PC-9 (cell line): ENCODE measurements at regions not wholly inside any gene's neighbourhood (a gene's known extent, or its start where the extent isn't known, plus 50 kb on each side); places are given as distances from the start of the nearest gene placed in this dataset.
A peak's percentile ranks its signal among the peaks of the same experiment; 100 is the strongest.

ENCODE experiments used
- BruUV-seq: library from RNA; stranded (reverse); fragments of 400-500 nt; replicated peaks from 2 replicates; lab custom pipeline; 2021; lab: Mats Ljungman, UMichigan
- CTCF ChIA-PET: fragments of 300-600 bp; sonication (Branson Sonifier 250); formaldehyde crosslinking; loops from one replicate; lab custom pipeline; 2022; ENCODE audit warnings: antibody characterized with exemption; lab: Charles Lee
- POLR2A ChIA-PET: fragments of 300-600 bp; sonication (Branson Sonifier 250); formaldehyde crosslinking; loops from one replicate; lab custom pipeline; 2022; ENCODE audit warnings: antibody characterized with exemption; ENCODE audit not compliant: unreplicated experiment; lab: Charles Lee
- DNase-seq, 2 experiments: peaks; one replicate each; pipeline versions ENCODE4 v3.0.0 to v3.0.0-alpha.2; 2015 to 2022; ENCODE audit warnings: mixed read lengths in 1 of 2
- H2AFZ ChIP-seq: fragments of 200-600 bp; sonication (generic); 2 replicates; pipeline ENCODE4 v1.8.1; 2017; ENCODE audit warnings: antibody characterized with exemption
- H3F3A ChIP-seq: fragments of 200-600 bp; sonication (generic); 2 replicates; pipeline ENCODE4 v1.8.1; 2017; ENCODE audit warnings: antibody characterized with exemption, mild to moderate bottlenecking, low read depth; ENCODE audit not compliant: insufficient read depth
- H3K27ac ChIP-seq: fragments of 200-600 bp; sonication (generic); 2 replicates; pipeline ENCODE4 v1.6.1; 2016; ENCODE audit warnings: mixed run types
- H3K27me3 ChIP-seq: fragments of 200-600 bp; sonication (generic); 2 replicates; pipeline ENCODE4 v1.6.1; 2016; ENCODE audit warnings: low read depth, mixed run types; ENCODE audit not compliant: insufficient read depth
- H3K36me3 ChIP-seq: fragments of 200-600 bp; sonication (generic); 2 replicates; pipeline ENCODE4 v1.6.1; 2016; ENCODE audit warnings: low read depth, mixed run types
- H3K4me1 ChIP-seq: fragments of 200-600 bp; sonication (generic); replicated peaks from 2 replicates; pipeline ENCODE4 v1.6.1; 2016; ENCODE audit warnings: mixed run types; ENCODE audit not compliant: insufficient read depth
- H3K4me2 ChIP-seq: fragments of 200-600 bp; sonication (generic); 2 replicates; pipeline ENCODE4 v1.6.1; 2017; ENCODE audit warnings: mixed run types
- H3K4me3 ChIP-seq: fragments of 200-600 bp; sonication (generic); 2 replicates; pipeline ENCODE4 v1.6.1; 2016; ENCODE audit warnings: mixed run types
- H3K79me2 ChIP-seq: fragments of 200-600 bp; sonication (generic); 2 replicates; pipeline ENCODE4 v1.6.1; 2017; ENCODE audit warnings: low read depth, mixed run types
- H3K9me2 ChIP-seq: fragments of 200-600 bp; sonication (generic); 2 replicates; pipeline ENCODE4 v1.8.1; 2017; ENCODE audit warnings: mild to moderate bottlenecking; ENCODE audit not compliant: insufficient read depth
- H3K9me3 ChIP-seq: fragments of 200-600 bp; sonication (generic); 2 replicates; pipeline ENCODE4 v1.8.1; 2016; ENCODE audit warnings: low read depth; ENCODE audit not compliant: insufficient read depth
- H4K20me1 ChIP-seq: fragments of 200-600 bp; sonication (generic); 2 replicates; pipeline ENCODE4 v1.8.1; 2017; ENCODE audit not compliant: insufficient read depth
- CTCF ChIP-seq: fragments of 200-600 bp; sonication (generic); conservative IDR thresholded peaks from 2 replicates; pipeline ENCODE4 v1.6.1; 2017; ENCODE audit warnings: mixed run types, antibody characterized with exemption, mild to moderate bottlenecking, moderate library complexity
- EZH2 ChIP-seq: fragments of 200-600 bp; sonication (generic); IDR thresholded peaks from 2 replicates; pipeline ENCODE4 v1.8.0; 2017; ENCODE audit warnings: antibody characterized with exemption, low read depth
- intact Hi-C: fragments of 100-400 bp; cut with micrococcal nuclease; formaldehyde crosslinking; loops from one replicate; pipeline ENCODE4 v1.10.0; 2022; ENCODE audit not compliant: unreplicated experiment

- intact Hi-C loops: no loop called here
- POLR2A ChIA-PET: no interaction called here
- BruUV-seq: no TSS peak
Measured at GRCh38 chr22:48756146-48757111, 1071.2 kb downstream of the BRD1 start.

GRCh38 chr22:48755059-48755949 lies 1072.4 kb downstream of the BRD1 start:
- intact Hi-C loops: no loop called here
- Histone ChIP-seq H3K27me3 (peaks cover 85% of the 10 kb centered on the region), H3K4me1 (no peaks in the 10 kb centered on the region), H3K9me3 (no peaks in the 10 kb centered on the region), H3K79me2 (no peaks in the 10 kb centered on the region), H3K9me2 (no peaks in the 10 kb centered on the region), H4K20me1 (0 out of 2 replicates have a peak, but pooled peaks cover 4% of the 10 kb centered on the region), H2AFZ (no peak overlapping the region), H3K27ac (no peak overlapping the region), H3F3A (no peaks in the 10 kb centered on the region), H3K36me3 (no peaks in the 10 kb centered on the region), H3K4me2 (no peak overlapping the region), H3K4me3 (no peak overlapping the region)
- no TSS peak for BruUV-seq
- no peak for DNase-seq
- TF ChIP-seq CTCF: no peak
- TF ChIP-seq EZH2: no peak
- ChIA-PET POLR2A (no interaction called here), CTCF (no interaction called here)

More at GRCh38 chr22:48756146-48757111, 1071.2 kb downstream of the BRD1 start:
- H3K79me2 ChIP-seq: no peaks in the 10 kb centered on the region
- H3F3A ChIP-seq: no peaks in the 10 kb centered on the region
- peaks cover 85% of the 10 kb centered on the region for H3K27me3 ChIP-seq
- no peaks in the 10 kb centered on the region for H3K4me1 ChIP-seq
- TF ChIP-seq EZH2 (0 out of 2 replicates have a peak, but pooled peaks have one; percentile 17), CTCF (no peak)
- no peak overlapping the region for H3K4me3 ChIP-seq
- H3K27ac ChIP-seq: no peak overlapping the region
- 0 out of 2 replicates have a peak, but pooled peaks cover 4% of the 10 kb centered on the region for H4K20me1 ChIP-seq
- H3K36me3 ChIP-seq: no peaks in the 10 kb centered on the region
- no peaks in the 10 kb centered on the region for H3K9me3 ChIP-seq
- no peak for DNase-seq
- H3K9me2 ChIP-seq: no peaks in the 10 kb centered on the region
- CTCF ChIA-PET: no interaction called here
- H2AFZ ChIP-seq: no peak overlapping the region
- H3K4me2 ChIP-seq: no peak overlapping the region

- no peaks in the 10 kb centered on the region for H3K4me1 ChIP-seq
- 0 out of 2 replicates have a peak, but pooled peaks cover 4% of the 10 kb centered on the region for H4K20me1 ChIP-seq
- no peak for TF ChIP-seq EZH2
- no peak for TF ChIP-seq CTCF
- H3K27ac ChIP-seq: no peak overlapping the region
- no peak overlapping the region for H3K4me3 ChIP-seq
- ChIA-PET POLR2A (no interaction called here), CTCF (no interaction called here)
- intact Hi-C loops: no loop called here
- BruUV-seq: no TSS peak
- H3K9me2 ChIP-seq: no peaks in the 10 kb centered on the region
- no peaks in the 10 kb centered on the region for H3K36me3 ChIP-seq
- H3K79me2 ChIP-seq: no peaks in the 10 kb centered on the region
- no peak overlapping the region for H2AFZ ChIP-seq
- no peaks in the 10 kb centered on the region for H3K9me3 ChIP-seq
- no peak for DNase-seq
- H3K27me3 ChIP-seq: peaks cover 87% of the 10 kb centered on the region
- no peaks in the 10 kb centered on the region for H3F3A ChIP-seq
- H3K4me2 ChIP-seq: no peak overlapping the region
Measured at GRCh38 chr22:48754611-48755058, 1073.0 kb downstream of the BRD1 start.
